HFFc6 (cell line): ENCODE measurements at regions not wholly inside any gene's neighbourhood (a gene's known extent, or its start where the extent isn't known, plus 50 kb on each side); places are given as distances from the start of the nearest gene placed in this dataset.

Source experiments
- DNase-seq: peaks from one replicate; pipeline ENCODE4 v3.0.0-alpha.2; 2018
- H3K27ac Mint-ChIP-seq: 2 replicates; pipeline ENCODE4 v1.8.0; 2020; ENCODE audit warnings: mild to moderate bottlenecking, mixed read lengths
- H3K27me3 Mint-ChIP-seq: 2 replicates; pipeline ENCODE4 v1.8.0; 2021; ENCODE audit warnings: mild to moderate bottlenecking, moderate library complexity, mixed read lengths; ENCODE audit not compliant: insufficient read depth
- H3K36me3 Mint-ChIP-seq: 2 replicates; pipeline ENCODE4 v1.8.0; 2021; ENCODE audit warnings: low read depth, mixed read lengths
- H3K4me1 Mint-ChIP-seq: 2 replicates; pipeline ENCODE4 v1.8.0; 2020; ENCODE audit warnings: low read depth, mixed read lengths
- H3K4me3 Mint-ChIP-seq: 2 replicates; pipeline ENCODE4 v1.8.0; 2020; ENCODE audit warnings: mild to moderate bottlenecking, moderate library complexity, mixed read lengths
- H3K9me3 Mint-ChIP-seq: 2 replicates; pipeline ENCODE4 v1.8.0; 2020; ENCODE audit warnings: mild to moderate bottlenecking, mixed read lengths
- CTCF ChIP-seq: fragments of 200-600 bp; sonication (generic); IDR thresholded peaks from 2 replicates; pipeline ENCODE4 v1.5.0; 2021; ENCODE audit warnings: antibody characterized with exemption, mild to moderate bottlenecking

GRCh38 chr3:80606073-80606472, 838.3 kb upstream of the ROBO1 start:
- TF ChIP-seq CTCF = no peak
- Mint-ChIP-seq H3K9me3 (peaks cover 9% of the 10 kb centered on the region), H3K4me3 (no peak overlapping the region), H3K27me3 (no peaks in the 10 kb centered on the region), H3K4me1 (no peaks in the 10 kb centered on the region), H3K36me3 (no peaks in the 10 kb centered on the region), H3K27ac (no peak overlapping the region)
- DNase-seq = no peak

DNA sequence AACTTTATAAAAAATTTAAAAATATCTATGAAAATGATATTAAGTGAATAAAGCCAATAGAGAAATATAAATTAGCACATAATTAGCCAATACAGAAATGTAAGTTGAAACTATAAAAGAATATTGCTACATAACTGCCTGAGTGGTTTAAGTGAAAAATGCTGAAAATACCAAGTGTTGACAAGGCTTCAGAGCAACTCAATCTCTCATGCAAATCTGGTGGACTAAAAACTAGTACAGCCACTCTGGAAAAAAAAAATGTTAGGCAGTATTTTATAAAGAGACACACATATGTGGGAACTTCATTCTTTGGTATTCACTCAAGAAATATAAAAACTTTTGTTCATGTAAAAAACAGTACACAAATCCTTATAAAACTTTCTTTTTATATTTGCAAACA, 833.7 kb upstream of the ROBO1 start:
- DNase-seq = no peak
- TF ChIP-seq CTCF = no peak

DNA sequence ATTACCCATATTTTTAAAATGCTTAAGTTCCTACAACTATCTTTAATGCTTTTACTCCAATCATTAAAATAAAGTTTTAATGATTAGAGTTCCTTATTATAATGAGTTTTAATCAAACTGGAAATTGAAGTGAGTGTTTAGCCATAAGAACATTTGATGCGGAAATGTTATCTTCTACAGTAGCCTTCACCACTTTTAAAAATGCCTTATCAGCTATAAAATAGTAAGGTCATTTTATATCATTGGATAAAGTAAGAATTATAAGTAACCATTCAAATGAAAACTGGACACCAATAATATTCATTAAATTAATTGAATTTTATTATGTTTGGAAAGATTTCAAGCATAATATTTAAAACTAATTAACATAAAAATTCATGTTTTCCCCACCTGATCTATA, 825.0 kb upstream of the ROBO1 start:
- no peak for DNase-seq
- Mint-ChIP-seq H3K4me3 (no peak overlapping the region), H3K4me1 (no peaks in the 10 kb centered on the region), H3K9me3 (peaks cover 24% of the 10 kb centered on the region), H3K27me3 (no peaks in the 10 kb centered on the region), H3K27ac (no peak overlapping the region), H3K36me3 (no peaks in the 10 kb centered on the region)
- no peak for TF ChIP-seq CTCF

More for the DNA sequence above, 833.7 kb upstream of the ROBO1 start:
- Mint-ChIP-seq H3K4me1 (no peaks in the 10 kb centered on the region), H3K27ac (no peak overlapping the region), H3K4me3 (no peak overlapping the region), H3K27me3 (no peaks in the 10 kb centered on the region), H3K36me3 (no peaks in the 10 kb centered on the region), H3K9me3 (peaks cover 39% of the 10 kb centered on the region)

GRCh38 chr3:80586338-80586737, 818.5 kb upstream of the ROBO1 start:
- no peak for TF ChIP-seq CTCF
- no peak overlapping the region for H3K27ac Mint-ChIP-seq
- H3K27me3 Mint-ChIP-seq = no peaks in the 10 kb centered on the region
- H3K9me3 Mint-ChIP-seq = peaks cover 17% of the 10 kb centered on the region
- no peak for DNase-seq
- H3K4me3 Mint-ChIP-seq = no peak overlapping the region
- H3K36me3 Mint-ChIP-seq = no peaks in the 10 kb centered on the region
- no peaks in the 10 kb centered on the region for H3K4me1 Mint-ChIP-seq

DNA sequence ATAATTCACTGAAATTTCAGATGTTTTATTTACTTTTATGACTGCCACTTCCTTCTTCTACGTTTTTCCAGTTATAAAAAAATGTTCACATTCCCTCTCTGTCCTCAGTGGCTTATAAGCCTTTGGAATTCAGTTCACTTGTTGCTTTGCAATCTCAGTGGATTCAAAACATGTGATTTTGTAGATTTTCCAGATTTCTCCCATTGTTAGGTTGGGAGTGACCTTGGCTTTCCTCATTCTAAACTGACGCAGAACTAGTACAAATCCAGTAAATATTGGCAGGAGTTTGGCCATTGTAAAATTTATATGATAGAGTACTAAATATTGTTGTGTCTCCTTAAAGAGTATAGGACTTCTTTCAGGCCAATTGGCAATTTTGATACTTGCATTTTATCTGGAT, 812.3 kb upstream of the ROBO1 start:
- no peaks in the 10 kb centered on the region for H3K36me3 Mint-ChIP-seq
- H3K27me3 Mint-ChIP-seq = no peaks in the 10 kb centered on the region
- DNase-seq = no peak
- no peak overlapping the region for H3K27ac Mint-ChIP-seq
- no peak overlapping the region for H3K4me3 Mint-ChIP-seq
- no peak for TF ChIP-seq CTCF
- peaks cover 28% of the 10 kb centered on the region for H3K9me3 Mint-ChIP-seq
- H3K4me1 Mint-ChIP-seq = no peaks in the 10 kb centered on the region

DNA sequence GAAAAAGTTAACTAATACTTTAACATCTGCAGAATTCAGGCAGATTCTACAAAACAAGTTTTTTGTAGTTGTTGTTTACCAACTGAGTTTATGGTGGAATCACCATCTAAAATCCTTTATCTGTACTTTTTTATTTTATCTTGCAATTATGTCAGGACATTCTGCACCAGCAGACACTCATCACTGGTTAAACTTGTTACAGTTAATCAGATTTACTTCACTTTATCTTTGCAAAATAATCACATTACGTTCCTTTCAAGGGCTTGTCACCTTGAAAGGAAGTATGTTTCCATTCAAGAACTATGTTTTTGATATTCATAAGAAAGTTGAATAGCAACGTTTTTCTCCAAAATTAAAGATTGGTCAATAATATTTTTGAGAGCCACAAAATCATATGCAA, 796.6 kb upstream of the ROBO1 start:
- no peak for TF ChIP-seq CTCF
- peaks cover 25% of the 10 kb centered on the region for H3K9me3 Mint-ChIP-seq
- H3K36me3 Mint-ChIP-seq = no peaks in the 10 kb centered on the region
- no peak overlapping the region for H3K27ac Mint-ChIP-seq
- DNase-seq = no peak
- H3K4me3 Mint-ChIP-seq = no peak overlapping the region
- no peaks in the 10 kb centered on the region for H3K4me1 Mint-ChIP-seq
- no peaks in the 10 kb centered on the region for H3K27me3 Mint-ChIP-seq
